ENCODE measurements at regions not wholly inside any gene's neighbourhood (a gene's known extent, or its start where the extent isn't known, plus 50 kb on each side); places are given as distances from the start of the nearest gene placed in this dataset.

- Mint-ChIP-seq H3K4me1 (no peaks in the 10 kb centered on the region), H3K27ac (no peak overlapping the region), H3K36me3 (ENCODE audit: low read depth) (no peaks in the 10 kb centered on the region), H3K4me3 (no peak overlapping the region), H3K27me3 (peaks cover 4% of the 10 kb centered on the region), H3K9me3 (ENCODE audit: low read depth) (no peaks in the 10 kb centered on the region)
- CTCF ChIA-PET = no interaction called here
- DNase-seq (no peak), ATAC-seq (no peak)
- intact Hi-C loops (cut with DNase I, micrococcal nuclease) = no loop called here
- POLR2A ChIA-PET = no interaction called here
These were observed 50.1 kb upstream of the EFEMP1 start for GRCh38 chr2:55973673-55974072.

- Mint-ChIP-seq H3K4me1 (no peaks in the 10 kb centered on the region), H3K27ac (no peak overlapping the region), H3K27me3 (peaks cover 2% of the 10 kb centered on the region), H3K36me3 (ENCODE audit: low read depth) (no peaks in the 10 kb centered on the region), H3K9me3 (ENCODE audit: low read depth) (peaks cover 2% of the 10 kb centered on the region), H3K4me3 (no peak overlapping the region)
- POLR2A ChIA-PET = no interaction called here
- no peak for ATAC-seq
- CTCF ChIA-PET = no interaction called here
- intact Hi-C loops (cut with DNase I, micrococcal nuclease) = no loop called here
- no peak for DNase-seq
These were observed 53.1 kb upstream of the EFEMP1 start for GRCh38 chr2:55976681-55977080.

- Mint-ChIP-seq H3K27me3 (peaks cover 3% of the 10 kb centered on the region), H3K4me1 (no peaks in the 10 kb centered on the region), H3K4me3 (no peak overlapping the region), H3K9me3 (ENCODE audit: low read depth) (no peaks in the 10 kb centered on the region), H3K27ac (no peak overlapping the region), H3K36me3 (ENCODE audit: low read depth) (no peaks in the 10 kb centered on the region)
- POLR2A ChIA-PET = no interaction called here
- intact Hi-C loops (cut with DNase I, micrococcal nuclease) = no loop called here
- CTCF ChIA-PET = no interaction called here
- ATAC-seq (no peak), DNase-seq (no peak)
These were observed 61.8 kb upstream of the EFEMP1 start for GRCh38 chr2:55985406-55985805.

- H3K36me3 Mint-ChIP-seq (ENCODE audit: low read depth) = no peaks in the 10 kb centered on the region
- H3K27ac Mint-ChIP-seq = no peak overlapping the region
- ATAC-seq = no peak
- H3K4me1 Mint-ChIP-seq = no peaks in the 10 kb centered on the region
- no peak for DNase-seq
- H3K4me3 Mint-ChIP-seq = no peak overlapping the region
- ChIA-PET POLR2A (no interaction called here), CTCF (no interaction called here)
- no peaks in the 10 kb centered on the region for H3K9me3 Mint-ChIP-seq (ENCODE audit: low read depth)
- intact Hi-C loops (cut with DNase I, micrococcal nuclease) = no loop called here
- H3K27me3 Mint-ChIP-seq = peaks cover 3% of the 10 kb centered on the region
These were observed 62.4 kb upstream of the EFEMP1 start for GRCh38 chr2:55986001-55986400.

- POLR2A ChIA-PET = no interaction called here
- CTCF ChIA-PET = no interaction called here
These were observed 63.3 kb upstream of the EFEMP1 start for GRCh38 chr2:55986700-55987440.

GRCh38 chr2:55989405-55989804 is 65.8 kb upstream of the EFEMP1 start:
- POLR2A ChIA-PET = no interaction called here
- Mint-ChIP-seq H3K4me3 (no peak overlapping the region), H3K27me3 (peaks cover 5% of the 10 kb centered on the region), H3K27ac (no peak overlapping the region), H3K4me1 (no peaks in the 10 kb centered on the region), H3K36me3 (ENCODE audit: low read depth) (no peaks in the 10 kb centered on the region), H3K9me3 (ENCODE audit: low read depth) (no peaks in the 10 kb centered on the region)
- DNase-seq = no peak
- intact Hi-C loops (cut with DNase I, micrococcal nuclease) = no loop called here
- ATAC-seq = no peak
- CTCF ChIA-PET = no interaction called here

More at GRCh38 chr2:55986700-55987440, 63.3 kb upstream of the EFEMP1 start:
- Mint-ChIP-seq H3K27ac (no peak overlapping the region), H3K36me3 (ENCODE audit: low read depth) (no peaks in the 10 kb centered on the region), H3K9me3 (ENCODE audit: low read depth) (no peaks in the 10 kb centered on the region), H3K4me1 (no peaks in the 10 kb centered on the region), H3K4me3 (no peak overlapping the region), H3K27me3 (peaks cover 3% of the 10 kb centered on the region)
- intact Hi-C loops (cut with DNase I, micrococcal nuclease) = no loop called here
- no peak for ATAC-seq
- DNase-seq = no peak

- no peak overlapping the region for H3K27ac Mint-ChIP-seq
- CTCF ChIA-PET = no interaction called here
- intact Hi-C loops (cut with DNase I, micrococcal nuclease) = no loop called here
- DNase-seq = no peak
- H3K4me1 Mint-ChIP-seq = no peaks in the 10 kb centered on the region
- no peak overlapping the region for H3K4me3 Mint-ChIP-seq
- POLR2A ChIA-PET = no interaction called here
- no peaks in the 10 kb centered on the region for H3K9me3 Mint-ChIP-seq (ENCODE audit: low read depth)
- peaks cover 7% of the 10 kb centered on the region for H3K27me3 Mint-ChIP-seq
- ATAC-seq = no peak
- H3K36me3 Mint-ChIP-seq (ENCODE audit: low read depth) = no peaks in the 10 kb centered on the region
These were observed 68.9 kb upstream of the EFEMP1 start for GRCh38 chr2:55992455-55992854.

GRCh38 chr2:55993685-55994084 is 70.1 kb upstream of the EFEMP1 start:
- no peak overlapping the region for H3K4me3 Mint-ChIP-seq
- ChIA-PET CTCF (no interaction called here), POLR2A (no interaction called here)
- ATAC-seq = no peak
- intact Hi-C loops (cut with DNase I, micrococcal nuclease) = no loop called here
- H3K36me3 Mint-ChIP-seq (ENCODE audit: low read depth) = no peaks in the 10 kb centered on the region
- H3K27ac Mint-ChIP-seq = no peak overlapping the region
- DNase-seq = no peak
- H3K9me3 Mint-ChIP-seq (ENCODE audit: low read depth) = no peaks in the 10 kb centered on the region
- peaks cover 7% of the 10 kb centered on the region for H3K27me3 Mint-ChIP-seq
- H3K4me1 Mint-ChIP-seq = no peaks in the 10 kb centered on the region

GRCh38 chr2:55995211-55995610 is 71.6 kb upstream of the EFEMP1 start:
- Mint-ChIP-seq H3K9me3 (ENCODE audit: low read depth) (no peaks in the 10 kb centered on the region), H3K27ac (no peak overlapping the region), H3K4me3 (no peak overlapping the region), H3K36me3 (ENCODE audit: low read depth) (no peaks in the 10 kb centered on the region), H3K27me3 (peaks cover 4% of the 10 kb centered on the region), H3K4me1 (no peaks in the 10 kb centered on the region)
- intact Hi-C loops (cut with DNase I, micrococcal nuclease) = no loop called here
- CTCF ChIA-PET = no interaction called here
- POLR2A ChIA-PET = no interaction called here
- ATAC-seq (no peak), DNase-seq (no peak)

- no peak overlapping the region for H3K27ac Mint-ChIP-seq
- DNase-seq (no peak), ATAC-seq (no peak)
- intact Hi-C loops (cut with DNase I, micrococcal nuclease) = no loop called here
- ChIA-PET POLR2A (no interaction called here), CTCF (no interaction called here)
- H3K9me3 Mint-ChIP-seq (ENCODE audit: low read depth) = no peaks in the 10 kb centered on the region
- H3K27me3 Mint-ChIP-seq = peaks cover 4% of the 10 kb centered on the region
- no peaks in the 10 kb centered on the region for H3K4me1 Mint-ChIP-seq
- no peaks in the 10 kb centered on the region for H3K36me3 Mint-ChIP-seq (ENCODE audit: low read depth)
- H3K4me3 Mint-ChIP-seq = no peak overlapping the region
These were observed 72.3 kb upstream of the EFEMP1 start for GRCh38 chr2:55995902-55996301.

- Mint-ChIP-seq H3K27me3 (peaks cover 2% of the 10 kb centered on the region), H3K27ac (no peak overlapping the region), H3K9me3 (ENCODE audit: low read depth) (no peaks in the 10 kb centered on the region), H3K4me3 (no peak overlapping the region), H3K36me3 (ENCODE audit: low read depth) (no peaks in the 10 kb centered on the region), H3K4me1 (no peaks in the 10 kb centered on the region)
- intact Hi-C loops (cut with DNase I, micrococcal nuclease) = no loop called here
- ChIA-PET POLR2A (no interaction called here), CTCF (no interaction called here)
- no peak for ATAC-seq
- DNase-seq = no peak
These were observed 75.6 kb upstream of the EFEMP1 start for GRCh38 chr2:55999231-55999630.

- H3K9me3 Mint-ChIP-seq (ENCODE audit: low read depth) = no peaks in the 10 kb centered on the region
- ChIA-PET CTCF (no interaction called here), POLR2A (no interaction called here)
- no peaks in the 10 kb centered on the region for H3K27me3 Mint-ChIP-seq
- no peak overlapping the region for H3K27ac Mint-ChIP-seq
- no peaks in the 10 kb centered on the region for H3K4me1 Mint-ChIP-seq
- no peaks in the 10 kb centered on the region for H3K36me3 Mint-ChIP-seq (ENCODE audit: low read depth)
- intact Hi-C loops (cut with DNase I, micrococcal nuclease) = no loop called here
- DNase-seq (no peak), ATAC-seq (no peak)
- H3K4me3 Mint-ChIP-seq = no peak overlapping the region
These were observed 76.2 kb upstream of the EFEMP1 start for GRCh38 chr2:55999790-56000189.

GRCh38 chr2:56001947-56002346 is 78.4 kb upstream of the EFEMP1 start:
- Mint-ChIP-seq H3K36me3 (ENCODE audit: low read depth) (no peaks in the 10 kb centered on the region), H3K9me3 (ENCODE audit: low read depth) (no peaks in the 10 kb centered on the region), H3K27ac (no peak overlapping the region)

More at GRCh38 chr2:56001947-56002346, 78.4 kb upstream of the EFEMP1 start:
- ATAC-seq (no peak), DNase-seq (no peak)
- H3K27me3 Mint-ChIP-seq = no peaks in the 10 kb centered on the region
- CTCF ChIA-PET = no interaction called here
- intact Hi-C loops (cut with DNase I, micrococcal nuclease) = no loop called here
- H3K4me3 Mint-ChIP-seq = no peak overlapping the region
- POLR2A ChIA-PET = no interaction called here
- H3K4me1 Mint-ChIP-seq = no peaks in the 10 kb centered on the region
